Activated naive CD4-positive, alpha-beta T cell treated with Interleukin-2 at 50 U/mL for 16 hours (primary cell): ENCODE measurements at regions not wholly inside any gene's neighbourhood (a gene's known extent, or its start where the extent isn't known, plus 50 kb on each side); places are given as distances from the start of the nearest gene placed in this dataset.
"Not testable (repeated sequence)": the region's sequence is repeated elsewhere in the genome, so short reads cannot be mapped to it uniquely, and the experiment has no call there.

Source experiments
- DNase-seq: peaks from one replicate; pipeline ENCODE4 v3.0.0-alpha.2; 2020

DNA sequence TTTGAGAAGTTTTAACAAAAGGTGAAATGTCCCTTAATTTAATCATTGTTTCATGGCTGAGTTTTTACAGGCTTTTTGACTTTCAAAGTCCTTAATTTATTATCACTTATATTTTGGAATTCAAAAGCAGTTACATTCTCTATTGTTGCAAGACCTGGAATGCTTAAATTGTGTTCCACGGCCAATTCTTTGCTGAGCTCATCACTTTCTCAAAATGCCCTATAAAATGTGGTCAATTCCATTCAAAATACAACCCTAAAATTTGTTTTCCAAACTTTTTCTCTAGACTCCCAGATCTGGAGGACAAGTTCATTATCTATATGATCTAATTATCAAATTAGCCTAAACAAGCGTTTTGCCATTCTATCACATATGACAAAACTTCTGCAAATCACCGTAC, 1051.2 kb downstream of the TDRD15 start:
- DNase-seq, result no peak

GRCh38 chr2:22185251-22185650, 1061.5 kb downstream of the TDRD15 start:
- DNase-seq, result no peak

- not testable (repeated sequence) for DNase-seq
Measured at GRCh38 chr2:22186261-22186828, 1062.6 kb downstream of the TDRD15 start.

DNA sequence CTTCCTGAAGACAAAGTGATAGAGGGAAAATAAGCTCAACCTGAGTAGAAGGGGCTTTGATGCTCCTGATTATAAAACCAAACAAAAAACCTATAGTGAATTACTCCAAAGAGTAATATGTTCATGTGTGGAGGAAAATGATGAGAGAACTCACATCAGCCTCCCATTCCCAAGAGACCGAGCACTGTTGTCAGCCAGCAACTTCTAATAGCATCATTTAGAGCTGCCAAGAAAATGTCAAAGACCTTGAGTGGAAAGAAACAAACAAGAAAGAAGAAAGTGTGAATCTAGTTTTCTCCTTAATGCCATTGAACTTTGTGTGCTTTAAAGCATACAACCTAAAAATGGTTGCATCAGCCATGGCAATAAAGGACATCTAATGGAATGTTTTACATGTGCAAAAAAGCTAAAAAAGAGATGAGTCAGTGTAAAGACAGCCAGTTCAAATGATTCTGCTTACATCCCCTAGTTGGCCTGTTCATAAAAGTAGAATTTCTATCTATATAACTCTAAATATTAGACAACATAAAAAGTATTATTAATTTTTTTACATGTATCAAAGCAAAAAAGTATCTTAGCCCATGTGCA, 1066.2 kb downstream of the TDRD15 start:
- no peak for DNase-seq

GRCh38 chr2:22194218-22194617, 1070.5 kb downstream of the TDRD15 start:
- DNase-seq, result no peak

DNA sequence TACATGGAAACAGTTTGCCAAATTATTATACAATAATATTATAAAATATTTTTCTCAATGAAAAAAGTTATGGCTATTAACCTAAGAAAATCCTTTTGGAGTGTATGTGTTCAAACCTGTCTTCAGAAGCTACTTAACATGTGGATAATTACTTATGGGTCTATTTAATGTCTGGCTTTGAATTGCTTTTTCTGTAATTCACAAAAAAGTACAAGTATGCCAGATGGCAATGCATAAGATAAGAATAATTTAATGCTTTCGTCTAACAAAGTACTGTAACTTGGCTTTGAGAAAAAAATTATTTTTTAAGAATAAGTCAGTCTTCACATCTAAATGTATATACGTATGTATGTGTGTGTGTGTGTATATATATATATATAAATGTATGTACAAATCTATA, 1073.0 kb downstream of the TDRD15 start:
- DNase-seq, result no peak

- DNase-seq, result no peak
Measured at GRCh38 chr2:22198381-22199283, 1074.9 kb downstream of the TDRD15 start.

DNA sequence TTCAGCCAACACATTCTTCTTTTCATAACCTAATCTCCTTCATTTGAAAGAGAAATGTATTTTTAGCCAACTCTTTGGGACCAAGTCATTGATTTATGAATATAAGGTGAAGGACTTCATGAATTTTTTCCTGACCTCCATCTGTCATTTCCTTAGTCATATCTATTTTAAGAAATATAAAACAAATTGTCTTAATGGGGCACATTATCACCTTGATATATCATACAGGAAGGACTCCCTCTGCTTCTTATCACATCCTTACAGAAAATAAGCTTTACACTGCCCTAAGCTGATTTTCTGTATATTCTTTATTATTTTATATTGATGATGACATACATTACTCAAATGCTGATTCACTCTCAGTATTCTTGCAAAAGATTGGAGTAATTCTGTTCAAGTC, 1076.2 kb downstream of the TDRD15 start:
- DNase-seq, result no peak

GRCh38 chr2:22209545-22209944, 1085.8 kb downstream of the TDRD15 start:
- DNase-seq, result no peak

DNA sequence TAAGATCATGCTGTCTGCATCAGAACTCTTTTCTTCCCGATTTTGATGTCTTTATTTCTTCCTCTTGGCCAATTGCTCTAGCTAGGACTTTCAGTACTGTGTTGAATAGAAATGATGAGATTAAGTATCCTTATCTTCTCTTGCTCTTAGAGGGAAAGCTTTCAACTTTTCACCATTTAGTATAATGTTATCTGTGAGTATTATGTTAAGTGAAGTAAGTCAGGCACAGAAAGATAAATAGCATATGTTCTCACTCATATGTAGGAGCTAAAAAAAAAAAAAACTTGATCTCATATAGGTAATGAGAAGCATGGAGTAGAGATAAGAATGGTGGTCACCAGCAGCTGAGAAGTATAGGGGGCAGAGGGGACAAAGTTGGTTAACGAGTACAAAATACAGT, 1089.5 kb downstream of the TDRD15 start:
- DNase-seq, result no peak

DNA sequence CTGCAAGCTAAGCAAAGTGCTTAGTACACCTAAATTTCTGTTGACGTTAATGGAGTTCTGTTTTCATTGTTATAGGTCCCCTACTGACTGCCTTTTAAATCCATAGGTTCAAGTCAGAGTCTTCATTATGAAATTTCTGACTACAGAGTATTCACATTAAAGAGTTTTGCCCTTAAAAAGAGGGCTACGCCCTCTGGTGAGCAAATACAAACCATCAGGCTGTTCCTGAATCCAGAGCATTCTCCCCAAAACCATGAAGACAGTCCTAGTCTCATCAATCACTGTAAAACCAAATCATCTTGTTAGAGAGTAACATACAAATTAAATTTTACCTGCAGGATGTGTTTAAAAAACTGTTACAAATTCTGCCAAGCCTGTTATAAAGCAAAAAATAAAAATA, 1091.7 kb downstream of the TDRD15 start:
- no peak for DNase-seq

DNA sequence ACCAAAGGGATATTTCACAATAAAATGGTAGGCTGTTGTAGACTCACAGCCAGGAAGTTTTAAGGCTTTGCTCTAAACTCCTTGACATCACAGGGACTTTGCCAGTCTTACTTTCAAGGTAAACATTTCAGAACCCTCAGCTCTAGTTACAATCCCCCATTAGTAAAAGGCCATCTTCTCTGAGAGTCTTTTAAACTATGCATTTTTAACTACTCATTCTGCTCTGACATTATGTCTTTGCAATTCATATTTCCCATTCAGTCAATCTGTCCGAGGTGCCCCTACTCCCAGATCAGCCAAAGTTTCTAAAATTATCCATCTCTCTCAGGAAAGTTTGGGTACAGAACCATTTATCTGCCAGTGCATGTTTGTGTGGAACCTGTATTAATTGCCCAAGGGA, 1094.1 kb downstream of the TDRD15 start:
- no peak for DNase-seq

GRCh38 chr2:22221006-22221405, 1097.2 kb downstream of the TDRD15 start:
- no peak for DNase-seq

DNA sequence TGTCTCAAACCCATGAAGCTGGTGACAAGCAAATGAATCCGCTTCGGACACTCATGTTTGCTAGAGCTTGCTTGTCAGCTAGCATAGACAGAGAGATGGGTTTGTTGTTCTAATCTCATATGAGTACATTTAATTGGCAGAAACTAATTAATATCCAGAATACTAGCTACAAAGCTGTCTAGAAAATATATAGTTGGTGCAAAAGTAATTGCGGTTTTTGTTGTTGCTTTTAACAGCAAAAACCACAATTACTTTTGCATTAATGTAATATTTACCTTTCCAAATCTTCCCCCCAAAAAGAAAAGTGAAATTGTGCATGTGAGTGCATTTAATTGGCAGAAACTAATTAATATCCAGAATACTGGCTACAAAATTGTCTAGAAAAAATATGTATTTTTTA, 1115.2 kb downstream of the TDRD15 start:
- DNase-seq, result no peak

DNA sequence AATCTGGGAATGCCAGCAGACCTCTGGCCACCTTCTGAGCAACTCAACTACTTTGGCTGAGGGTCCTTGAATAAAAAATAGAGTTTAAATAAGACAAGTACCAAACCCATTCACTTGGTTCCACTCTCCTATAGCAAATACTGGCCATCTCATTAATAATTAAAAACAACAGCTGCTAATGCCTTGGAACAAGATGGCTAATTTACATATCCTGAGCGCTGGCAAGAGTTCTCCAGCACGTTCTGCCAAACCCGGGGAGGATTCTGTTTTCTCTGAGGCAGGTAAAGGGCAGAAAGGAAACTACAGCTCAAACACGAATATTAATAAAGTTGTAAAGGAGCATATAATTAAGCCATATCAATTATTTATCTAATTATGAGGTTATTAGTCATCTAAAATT, 1123.7 kb downstream of the TDRD15 start:
- no peak for DNase-seq

DNA sequence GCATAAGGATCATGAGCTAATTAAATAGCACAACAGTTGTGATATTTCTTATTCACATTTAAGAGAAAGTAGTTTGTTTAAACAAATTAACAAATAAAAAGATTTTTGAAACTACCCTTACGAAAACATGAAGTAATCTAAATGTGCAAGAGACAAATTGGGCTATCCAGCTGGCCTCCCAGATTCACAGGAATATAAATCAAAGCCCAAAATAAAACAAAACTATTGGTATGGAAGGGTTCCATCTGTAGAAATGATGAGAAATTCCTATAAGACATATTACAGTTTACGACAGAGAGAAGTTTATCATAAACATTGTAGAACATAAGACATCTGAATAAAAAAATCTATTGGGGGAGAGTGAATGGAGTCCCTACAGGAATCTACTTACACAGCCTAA, 1125.1 kb downstream of the TDRD15 start:
- no peak for DNase-seq

DNA sequence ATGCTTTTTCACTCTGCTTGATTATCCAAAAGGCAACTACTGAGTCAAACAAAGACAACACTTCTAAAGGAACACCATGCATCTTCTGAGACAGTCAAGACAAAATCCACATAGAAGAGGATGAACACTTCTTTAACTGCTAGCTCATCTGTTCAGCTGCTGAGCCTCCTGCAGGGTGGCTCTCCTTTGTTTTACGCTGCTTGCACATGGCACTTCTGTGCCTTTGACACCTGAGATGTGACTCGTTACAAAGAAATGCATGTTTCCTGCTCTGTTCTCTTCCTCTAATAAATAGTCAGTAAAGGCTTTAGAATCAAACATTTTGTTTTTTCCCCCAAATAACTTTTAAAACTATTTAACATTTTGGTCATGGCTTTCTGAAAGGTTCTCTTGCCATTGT, 1129.4 kb downstream of the TDRD15 start:
- DNase-seq, result no peak

GRCh38 chr2:22261165-22261564, 1123.8 kb upstream of the KLHL29 start:
- DNase-seq, result no peak

- DNase-seq, result no peak
Measured at GRCh38 chr2:22270341-22270740, 1114.6 kb upstream of the KLHL29 start.

GRCh38 chr2:22273853-22274252, 1111.1 kb upstream of the KLHL29 start:
- DNase-seq, result no peak

GRCh38 chr2:22274661-22275060, 1110.3 kb upstream of the KLHL29 start:
- no peak for DNase-seq

DNA sequence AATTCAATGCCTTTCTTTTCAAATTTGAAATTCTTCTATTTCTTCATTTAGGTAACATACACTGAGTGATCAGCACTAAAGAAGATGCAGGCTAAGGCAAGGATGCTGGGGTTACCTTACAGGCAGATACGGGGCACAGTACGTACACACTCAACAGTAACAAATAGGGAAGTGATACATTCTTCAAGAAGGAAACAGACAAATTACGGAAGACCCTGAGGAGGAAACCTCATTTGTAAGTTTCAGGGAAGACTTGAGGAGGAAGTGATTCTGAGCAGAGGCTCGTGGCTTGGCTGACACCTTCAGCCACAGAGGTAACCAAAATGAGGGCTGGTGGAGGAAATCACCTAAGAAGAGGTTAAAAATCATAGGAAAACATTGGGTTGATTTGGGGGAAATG, 1108.3 kb upstream of the KLHL29 start:
- no peak for DNase-seq

DNA sequence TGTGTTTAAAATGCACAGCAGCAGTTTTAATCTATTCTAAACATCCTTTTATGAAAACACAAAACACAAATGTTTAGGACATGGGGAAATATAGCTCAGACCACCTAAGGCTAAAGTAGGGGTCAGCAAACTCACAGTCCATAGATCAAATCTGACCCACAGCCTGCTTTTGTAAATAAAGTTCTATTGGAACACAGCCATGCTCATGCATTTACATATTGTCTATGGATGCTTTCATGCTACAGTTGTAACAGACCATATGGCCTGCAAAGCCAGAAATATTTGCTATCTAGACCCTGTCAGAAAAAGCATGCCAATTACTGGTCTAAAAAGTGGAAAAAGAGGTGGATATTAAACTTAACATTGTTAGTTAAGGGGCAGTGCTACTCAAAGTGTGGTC, 1105.4 kb upstream of the KLHL29 start:
- no peak for DNase-seq

GRCh38 chr2:22281033-22281432, 1103.9 kb upstream of the KLHL29 start:
- DNase-seq, result no peak
